Liver (tissue), 8 donors: ENCODE measurements at regions not wholly inside any gene's neighbourhood (a gene's known extent, or its start where the extent isn't known, plus 50 kb on each side); places are given as distances from the start of the nearest gene placed in this dataset.

Source experiments
- DNase-seq: peaks from one replicate; pipeline ENCODE4 v3.0.0-alpha.2; 2017; ENCODE audit warnings: low spot score
- H3K27ac ChIP-seq, 2 donors: one replicate each; pipeline ENCODE4 v1.7.0; 2013; ENCODE audit warnings: inconsistent platforms in 2 of 2, low read length in 2 of 2, control low read depth in 1 of 2, low read depth in 1 of 2, mild to moderate bottlenecking in 1 of 2
- H3K27me3 ChIP-seq, 4 donors: one replicate each; pipeline versions ENCODE4 v1.6.1 to v1.7.0; 2013; ENCODE audit warnings: low read length in 3 of 4, inconsistent platforms in 1 of 4, mild to moderate bottlenecking in 1 of 4, moderate library complexity in 1 of 4; ENCODE audit not compliant: control insufficient read depth in 4 of 4, insufficient read depth in 4 of 4
- H3K36me3 ChIP-seq, 4 donors: one replicate each; pipeline versions ENCODE4 v1.6.1 to v1.7.0; 2013; ENCODE audit warnings: low read length in 3 of 4, mild to moderate bottlenecking in 3 of 4, low read depth in 1 of 4, moderate library complexity in 1 of 4; ENCODE audit not compliant: control insufficient read depth in 4 of 4, insufficient read depth in 3 of 4
- H3K4me1 ChIP-seq, 4 donors: one replicate each; pipeline versions ENCODE4 v1.6.1 to v1.7.0; 2013; ENCODE audit warnings: low read length in 3 of 4, mild to moderate bottlenecking in 3 of 4, moderate library complexity in 1 of 4; ENCODE audit not compliant: control insufficient read depth in 4 of 4, insufficient read depth in 4 of 4
- H3K4me3 ChIP-seq, 3 donors: one replicate each; pipeline versions ENCODE4 v1.6.1 to v1.7.0; 2013; ENCODE audit warnings: low read length in 3 of 3, control low read depth in 1 of 3, low read depth in 1 of 3, mild to moderate bottlenecking in 1 of 3
- H3K9ac ChIP-seq, 2 donors: one replicate each; pipeline ENCODE4 v1.7.0; 2013; ENCODE audit warnings: low read length in 2 of 2, mild to moderate bottlenecking in 2 of 2, moderate library complexity in 2 of 2, control low read depth in 1 of 2, low read depth in 1 of 2
- H3K9me3 ChIP-seq, 4 donors: one replicate each; pipeline versions ENCODE4 v1.6.1 to v1.7.0; 2013; ENCODE audit warnings: low read length in 3 of 4; ENCODE audit not compliant: control insufficient read depth in 4 of 4
- ATF3 ChIP-seq: IDR thresholded peaks from 2 replicates; pipeline ENCODE4 v1.6.1; 2016; ENCODE audit warnings: antibody characterized with exemption
- CTCF ChIP-seq: fragments of 150-350 bp; IDR thresholded peaks from 2 replicates; pipeline ENCODE4 v1.5.1; 2017; ENCODE audit warnings: improper control_type of control experiment, low read depth, low read length; ENCODE audit not compliant: missing input control
- EGR1 ChIP-seq, 2 donors: IDR thresholded peaks; 2 replicates each; pipeline ENCODE4 v1.6.1; 2016 to 2018; ENCODE audit warnings: antibody characterized with exemption in 2 of 2, low read depth in 2 of 2
- FOXA1 ChIP-seq: IDR thresholded peaks from 2 replicates; pipeline ENCODE4 v1.6.1; 2016; ENCODE audit warnings: antibody characterized with exemption
- FOXA2 ChIP-seq: IDR thresholded peaks from 2 replicates; pipeline ENCODE4 v1.6.1; 2016; ENCODE audit warnings: antibody characterized with exemption
- GABPA ChIP-seq, 2 donors: IDR thresholded peaks in 1 of 2; conservative IDR thresholded peaks in 1 of 2; 2 replicates each; pipeline ENCODE4 v1.6.1; 2016; ENCODE audit warnings: antibody characterized with exemption in 2 of 2, mild to moderate bottlenecking in 1 of 2, moderate library complexity in 1 of 2
- HNF4A ChIP-seq, 2 donors: conservative IDR thresholded peaks; 2 replicates each; pipeline ENCODE4 v1.6.1; 2016; ENCODE audit warnings: antibody characterized with exemption in 2 of 2, mild to moderate bottlenecking in 2 of 2
- HNF4G ChIP-seq: IDR thresholded peaks from 2 replicates; pipeline ENCODE4 v1.6.1; 2016; ENCODE audit warnings: antibody characterized with exemption
- JUND ChIP-seq, 2 donors: IDR thresholded peaks; 2 replicates each; pipeline ENCODE4 v1.6.1; 2016; ENCODE audit warnings: antibody characterized with exemption in 2 of 2
- MAX ChIP-seq: IDR thresholded peaks from 2 replicates; pipeline ENCODE4 v1.6.1; 2016; ENCODE audit warnings: antibody characterized with exemption
- RAD21 ChIP-seq, 2 donors: IDR thresholded peaks; 2 replicates each; pipeline ENCODE4 v1.6.1; 2016; ENCODE audit warnings: antibody characterized with exemption in 2 of 2, mild to moderate bottlenecking in 2 of 2
- REST ChIP-seq: IDR thresholded peaks from 2 replicates; pipeline ENCODE4 v1.6.1; 2016; ENCODE audit warnings: antibody characterized with exemption, mild to moderate bottlenecking
- RXRA ChIP-seq, 2 donors: IDR thresholded peaks; 2 replicates each; pipeline ENCODE4 v1.6.1; 2017 to 2018; ENCODE audit warnings: antibody characterized with exemption in 2 of 2, mild to moderate bottlenecking in 1 of 2
- SP1 ChIP-seq: IDR thresholded peaks from 2 replicates; pipeline ENCODE4 v1.6.1; 2018; ENCODE audit warnings: antibody characterized with exemption, mild to moderate bottlenecking
- TAF1 ChIP-seq: conservative IDR thresholded peaks from 2 replicates; pipeline ENCODE4 v1.6.1; 2016; ENCODE audit warnings: antibody characterized with exemption, mild to moderate bottlenecking
- YY1 ChIP-seq: IDR thresholded peaks from 2 replicates; pipeline ENCODE4 v1.6.1; 2016; ENCODE audit warnings: antibody characterized with exemption, mild to moderate bottlenecking
- ZBTB33 ChIP-seq: IDR thresholded peaks from 2 replicates; pipeline ENCODE4 v1.6.1; 2016; ENCODE audit warnings: antibody characterized with exemption
- WGBS: extraction: QIAGEN DNeasy Blood & Tissue Kit; methylation state at CpG from one replicate; pipeline ENCODE4 v1.1.7; 2013; 5-methylcytosine and 5-hydroxymethylcytosine counted together
- donor health status: healthy.
- donor health status: healthy.
- donor health status: healthy.
- donor health status: healthy.
- donor health status: healthy.

- no peak for DNase-seq
- TF ChIP-seq FOXA2 (no peak), ZBTB33 (no peak), SP1 (no peak), RAD21 (IDR thresholded peaks at IDR 0.05) (no peak), YY1 (no peak), CTCF (no peak), GABPA (IDR thresholded peaks at IDR 0.05 in 1 of 2, conservative IDR thresholded peaks at IDR 0.05 in 1 of 2) (no peak), EGR1 (IDR thresholded peaks at IDR 0.05; ENCODE audit: low read depth in 2 of 2) (no peak), TAF1 (no peak), HNF4A (conservative IDR thresholded peaks at IDR 0.05) (no peak)
- whole genome bisulfite sequencing, result 26% methylated on average over 2 of the region's 2 CpGs
- H3K27me3 ChIP-seq, result no peaks in the 10 kb centered on the region
- H3K36me3 ChIP-seq, result no peaks in the 10 kb centered on the region
- H3K27ac ChIP-seq, result no peak overlapping the region
- peaks cover 0 to 4% (median 0%) of the 10 kb centered on the region in 4 donors for H3K4me1 ChIP-seq
- no peak overlapping the region for H3K9ac ChIP-seq
- H3K4me3 ChIP-seq, result no peak overlapping the region
- H3K9me3 ChIP-seq, result no peaks in the 10 kb centered on the region
Measured at GRCh38 chr3:117304681-117305080, 595.1 kb downstream of the TUSC7 start.

- Histone ChIP-seq H3K9ac (no peak overlapping the region), H3K27ac (no peak overlapping the region), H3K27me3 (no peaks in the 10 kb centered on the region), H3K9me3 (no peaks in the 10 kb centered on the region), H3K36me3 (no peaks in the 10 kb centered on the region), H3K4me3 (no peak overlapping the region), H3K4me1 (peaks cover 0 to 4% (median 0%) of the 10 kb centered on the region in 4 donors)
- 74% methylated on average over 1 of the region's 1 CpG for WGBS
- TF ChIP-seq FOXA1, result no peak
- DNase-seq, result no peak
Measured at GRCh38 chr3:117305681-117306080, 596.1 kb downstream of the TUSC7 start.

- H3K9me3 ChIP-seq, result no peaks in the 10 kb centered on the region
- no peak overlapping the region for H3K27ac ChIP-seq
- no peak overlapping the region for H3K4me3 ChIP-seq
- H3K36me3 ChIP-seq, result no peaks in the 10 kb centered on the region
- WGBS, result 85% methylated on average over 1 of the region's 1 CpG
- no peak overlapping the region for H3K9ac ChIP-seq
- DNase-seq, result no peak
- H3K4me1 ChIP-seq, result peaks cover 0 to 4% (median 0%) of the 10 kb centered on the region in 4 donors
- no peaks in the 10 kb centered on the region for H3K27me3 ChIP-seq
- TF ChIP-seq GABPA (IDR thresholded peaks at IDR 0.05 in 1 of 2, conservative IDR thresholded peaks at IDR 0.05 in 1 of 2) (no peak), ATF3 (no peak), HNF4G (no peak), MAX (no peak), RAD21 (IDR thresholded peaks at IDR 0.05) (no peak), REST (no peak), ZBTB33 (no peak), SP1 (no peak), FOXA2 (no peak), TAF1 (no peak), RXRA (IDR thresholded peaks at IDR 0.05) (no peak), JUND (IDR thresholded peaks at IDR 0.05) (no peak)
Measured at GRCh38 chr3:117306299-117306698, 596.7 kb downstream of the TUSC7 start.
